ENCODE measurements at regions not wholly inside any gene's neighbourhood (a gene's known extent, or its start where the extent isn't known, plus 50 kb on each side); places are given as distances from the start of the nearest gene placed in this dataset.

- no peaks in the 10 kb centered on the region for H3K27me3 ChIP-seq (ENCODE audit: control insufficient read depth in 5 of 5, insufficient read depth in 4 of 5, low read length in 5 of 5)
- peaks cover 0 to 7% (median 2%) of the 10 kb centered on the region in 5 donors for H3K4me1 ChIP-seq (ENCODE audit: control insufficient read depth in 5 of 5, insufficient read depth in 5 of 5, low read length in 5 of 5)
- H3K9ac ChIP-seq (ENCODE audit: low read length in 5 of 5) = no peak overlapping the region
- no peaks in the 10 kb centered on the region for H3K9me3 ChIP-seq (ENCODE audit: control insufficient read depth in 5 of 5, low read length in 5 of 5)
- no peak overlapping the region for H3K4me3 ChIP-seq (ENCODE audit: low read depth in 1 of 5, low read length in 5 of 5)
- H3K27ac ChIP-seq (ENCODE audit: low read depth, low read length) = no peak overlapping the region
- H3K36me3 ChIP-seq (ENCODE audit: control insufficient read depth in 5 of 5, insufficient read depth in 5 of 5, low read length in 5 of 5) = no peaks in the 10 kb centered on the region
These were observed 481.3 kb downstream of the CCDC171 start for GRCh38 chr9:16033921-16034691.

DNA sequence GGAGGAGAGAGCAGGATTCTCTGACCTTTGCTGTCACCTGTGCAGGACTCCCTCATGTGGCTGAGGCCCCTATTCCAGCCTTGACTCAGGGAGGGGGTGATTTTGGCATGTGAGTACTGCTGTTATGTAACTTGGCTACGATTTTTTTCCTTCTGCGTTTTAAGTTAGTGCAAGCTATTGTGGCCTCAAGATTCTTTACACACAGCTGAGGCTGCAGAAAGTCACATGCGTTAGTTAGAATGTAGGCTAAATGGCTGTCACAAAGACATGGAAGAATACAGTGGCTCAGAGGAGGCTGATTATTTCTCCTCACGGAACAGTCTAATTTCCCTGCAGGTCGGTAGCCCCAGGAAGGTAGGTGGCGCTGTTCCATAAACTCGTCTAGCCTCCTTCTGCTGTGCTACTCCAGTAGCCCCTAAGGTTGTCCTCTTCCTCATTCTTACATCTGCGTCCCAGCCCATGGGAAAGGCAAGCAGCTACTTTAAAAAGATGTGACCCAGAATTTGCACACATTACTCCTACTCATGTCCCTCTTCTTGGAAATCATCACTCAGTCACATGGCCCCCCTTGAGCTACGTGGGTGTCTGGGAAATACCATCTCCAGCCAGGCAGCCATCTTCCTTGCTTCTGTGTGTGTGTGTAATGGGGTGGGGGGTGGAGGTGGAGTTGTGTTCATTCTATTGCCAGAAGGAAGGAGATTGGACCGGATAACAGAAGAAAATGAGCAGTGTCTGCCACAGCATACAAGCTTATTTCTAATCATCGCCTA is 486.6 kb downstream of the CCDC171 start:
- Histone ChIP-seq H3K27ac (ENCODE audit: low read depth, low read length) (no peak overlapping the region), H3K4me3 (ENCODE audit: low read depth in 1 of 5, low read length in 5 of 5) (peak overlapping the region in 1 of 5 donors; percentile 8), H3K9ac (ENCODE audit: low read length in 5 of 5) (no peak overlapping the region), H3K27me3 (ENCODE audit: control insufficient read depth in 5 of 5, insufficient read depth in 4 of 5, low read length in 5 of 5) (no peaks in the 10 kb centered on the region), H3K9me3 (ENCODE audit: control insufficient read depth in 5 of 5, low read length in 5 of 5) (no peaks in the 10 kb centered on the region), H3K4me1 (ENCODE audit: control insufficient read depth in 5 of 5, insufficient read depth in 5 of 5, low read length in 5 of 5) (peaks cover 4 to 45% (median 30%) of the 10 kb centered on the region in 5 donors), H3K36me3 (ENCODE audit: control insufficient read depth in 5 of 5, insufficient read depth in 5 of 5, low read length in 5 of 5) (no peaks in the 10 kb centered on the region)

DNA sequence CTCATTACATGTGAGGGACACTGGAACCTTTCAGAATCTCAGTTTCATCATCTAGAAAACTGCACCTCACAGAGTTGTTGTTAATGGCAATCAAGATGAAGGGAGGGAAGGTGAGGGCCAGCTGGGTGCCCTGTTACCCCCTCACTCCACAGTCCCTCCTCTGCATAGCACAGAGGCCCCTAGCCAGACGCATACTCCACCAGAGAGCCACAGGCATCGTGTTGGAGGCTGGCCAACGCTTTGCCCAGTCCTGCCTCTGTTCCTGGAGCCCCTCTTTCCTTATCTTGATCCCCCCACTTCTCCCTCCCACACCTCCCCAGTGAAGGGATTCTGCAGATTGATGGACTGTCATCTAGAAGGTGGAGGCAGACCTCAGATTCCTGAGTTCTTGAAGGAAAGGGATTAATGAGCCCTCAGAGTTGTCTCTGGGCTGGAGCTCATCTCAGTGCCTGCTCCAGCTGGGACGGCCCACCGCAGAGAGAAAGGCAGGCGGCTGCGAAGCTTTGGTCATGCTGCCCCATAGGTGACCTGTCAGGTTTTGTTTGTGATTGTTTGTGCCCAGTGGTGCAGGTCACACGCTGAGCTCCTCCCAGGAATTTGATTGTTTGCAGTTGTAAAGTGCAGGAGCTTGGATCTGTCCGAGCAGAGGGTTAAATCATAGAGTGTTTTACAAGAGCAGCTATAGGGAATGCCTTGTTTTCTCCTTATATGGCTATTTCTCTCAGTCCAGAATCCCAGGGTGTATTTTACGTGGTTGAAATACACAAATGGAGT is 487.3 kb downstream of the CCDC171 start:
- no peaks in the 10 kb centered on the region for H3K27me3 ChIP-seq (ENCODE audit: control insufficient read depth in 5 of 5, insufficient read depth in 4 of 5, low read length in 5 of 5)
- no peak overlapping the region for H3K4me3 ChIP-seq (ENCODE audit: low read depth in 1 of 5, low read length in 5 of 5)
- H3K9ac ChIP-seq (ENCODE audit: low read length in 5 of 5) = no peak overlapping the region
- no peaks in the 10 kb centered on the region for H3K9me3 ChIP-seq (ENCODE audit: control insufficient read depth in 5 of 5, low read length in 5 of 5)
- H3K4me1 ChIP-seq (ENCODE audit: control insufficient read depth in 5 of 5, insufficient read depth in 5 of 5, low read length in 5 of 5) = peaks cover 7 to 53% (median 38%) of the 10 kb centered on the region in 5 donors
- no peak overlapping the region for H3K27ac ChIP-seq (ENCODE audit: low read depth, low read length)
- no peaks in the 10 kb centered on the region for H3K36me3 ChIP-seq (ENCODE audit: control insufficient read depth in 5 of 5, insufficient read depth in 5 of 5, low read length in 5 of 5)

- Histone ChIP-seq H3K4me1 (ENCODE audit: control insufficient read depth in 5 of 5, insufficient read depth in 5 of 5, low read length in 5 of 5) (peaks cover 7 to 61% (median 41%) of the 10 kb centered on the region in 5 donors), H3K36me3 (ENCODE audit: control insufficient read depth in 5 of 5, insufficient read depth in 5 of 5, low read length in 5 of 5) (no peaks in the 10 kb centered on the region), H3K27me3 (ENCODE audit: control insufficient read depth in 5 of 5, insufficient read depth in 4 of 5, low read length in 5 of 5) (no peaks in the 10 kb centered on the region), H3K9ac (ENCODE audit: low read length in 5 of 5) (no peak overlapping the region), H3K27ac (ENCODE audit: low read depth, low read length) (peak overlapping the region; percentile 71), H3K9me3 (ENCODE audit: control insufficient read depth in 5 of 5, low read length in 5 of 5) (no peaks in the 10 kb centered on the region), H3K4me3 (ENCODE audit: low read depth in 1 of 5, low read length in 5 of 5) (no peak overlapping the region)
These were observed 491.1 kb downstream of the CCDC171 start for GRCh38 chr9:16043756-16044578.

DNA sequence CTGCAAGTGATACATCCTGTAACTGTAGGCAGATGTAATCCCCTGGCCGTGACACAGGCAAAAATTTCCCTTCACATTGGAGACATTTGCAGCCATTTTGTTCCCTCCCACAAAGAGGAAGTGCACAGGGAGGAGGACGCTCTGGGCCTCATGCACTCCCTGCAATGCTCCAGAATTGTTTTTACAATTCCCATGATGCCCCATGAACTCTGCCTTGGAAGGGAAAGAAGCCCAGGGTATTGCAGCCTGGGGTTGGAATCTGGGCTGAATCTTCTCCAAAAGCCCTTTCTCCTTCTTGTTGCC is 491.7 kb downstream of the CCDC171 start:
- Histone ChIP-seq H3K4me3 (ENCODE audit: low read depth in 1 of 5, low read length in 5 of 5) (no peak overlapping the region), H3K4me1 (ENCODE audit: control insufficient read depth in 5 of 5, insufficient read depth in 5 of 5, low read length in 5 of 5) (peaks cover 5 to 56% (median 36%) of the 10 kb centered on the region in 5 donors), H3K9me3 (ENCODE audit: control insufficient read depth in 5 of 5, low read length in 5 of 5) (no peaks in the 10 kb centered on the region), H3K27me3 (ENCODE audit: control insufficient read depth in 5 of 5, insufficient read depth in 4 of 5, low read length in 5 of 5) (no peaks in the 10 kb centered on the region), H3K36me3 (ENCODE audit: control insufficient read depth in 5 of 5, insufficient read depth in 5 of 5, low read length in 5 of 5) (no peaks in the 10 kb centered on the region), H3K27ac (ENCODE audit: low read depth, low read length) (no peak overlapping the region), H3K9ac (ENCODE audit: low read length in 5 of 5) (no peak overlapping the region)

DNA sequence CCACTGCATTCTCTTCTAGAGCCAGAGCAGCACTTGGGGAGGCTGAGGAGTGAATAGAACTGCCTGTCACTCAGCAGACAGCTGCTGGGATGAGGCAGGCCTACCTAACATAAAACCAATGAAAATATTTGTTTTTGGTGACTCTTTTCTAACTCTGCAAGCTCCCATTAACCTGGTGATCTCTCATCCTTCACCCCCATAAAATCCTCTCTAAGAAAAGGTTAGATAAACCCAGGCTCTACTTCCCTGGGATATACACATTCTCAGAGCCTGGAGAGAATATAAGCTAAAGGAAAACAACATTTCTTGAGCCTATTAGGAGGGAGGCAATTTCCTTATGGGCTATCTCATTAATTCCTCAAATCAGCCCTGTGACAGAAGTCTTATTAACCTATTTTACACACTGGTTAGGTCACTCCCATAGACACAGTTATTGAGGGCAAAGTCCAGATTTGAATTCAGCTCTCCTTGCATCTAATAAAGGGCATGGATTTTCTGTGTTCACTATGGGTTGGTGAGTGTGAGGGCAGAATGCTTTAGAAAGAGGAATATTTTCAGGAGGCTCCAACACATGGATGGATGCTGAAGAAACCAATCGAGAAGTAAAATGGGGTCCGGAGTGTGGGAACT is 492.9 kb downstream of the CCDC171 start:
- Histone ChIP-seq H3K27ac (ENCODE audit: low read depth, low read length) (no peak overlapping the region), H3K27me3 (ENCODE audit: control insufficient read depth in 5 of 5, insufficient read depth in 4 of 5, low read length in 5 of 5) (no peaks in the 10 kb centered on the region), H3K36me3 (ENCODE audit: control insufficient read depth in 5 of 5, insufficient read depth in 5 of 5, low read length in 5 of 5) (no peaks in the 10 kb centered on the region), H3K4me1 (ENCODE audit: control insufficient read depth in 5 of 5, insufficient read depth in 5 of 5, low read length in 5 of 5) (peaks cover 3 to 43% (median 25%) of the 10 kb centered on the region in 5 donors), H3K4me3 (ENCODE audit: low read depth in 1 of 5, low read length in 5 of 5) (peak overlapping the region in 1 of 5 donors; percentile 21), H3K9me3 (ENCODE audit: control insufficient read depth in 5 of 5, low read length in 5 of 5) (no peaks in the 10 kb centered on the region), H3K9ac (ENCODE audit: low read length in 5 of 5) (no peak overlapping the region)

GRCh38 chr9:16046713-16047112 is 493.9 kb downstream of the CCDC171 start:
- no peaks in the 10 kb centered on the region for H3K36me3 ChIP-seq (ENCODE audit: control insufficient read depth in 5 of 5, insufficient read depth in 5 of 5, low read length in 5 of 5)
- H3K9ac ChIP-seq (ENCODE audit: low read length in 5 of 5) = no peak overlapping the region
- peaks cover 3 to 37% (median 19%) of the 10 kb centered on the region in 5 donors for H3K4me1 ChIP-seq (ENCODE audit: control insufficient read depth in 5 of 5, insufficient read depth in 5 of 5, low read length in 5 of 5)
- no peak overlapping the region for H3K4me3 ChIP-seq (ENCODE audit: low read depth in 1 of 5, low read length in 5 of 5)
- H3K9me3 ChIP-seq (ENCODE audit: control insufficient read depth in 5 of 5, low read length in 5 of 5) = no peaks in the 10 kb centered on the region
- H3K27ac ChIP-seq (ENCODE audit: low read depth, low read length) = no peak overlapping the region
- H3K27me3 ChIP-seq (ENCODE audit: control insufficient read depth in 5 of 5, insufficient read depth in 4 of 5, low read length in 5 of 5) = no peaks in the 10 kb centered on the region

DNA sequence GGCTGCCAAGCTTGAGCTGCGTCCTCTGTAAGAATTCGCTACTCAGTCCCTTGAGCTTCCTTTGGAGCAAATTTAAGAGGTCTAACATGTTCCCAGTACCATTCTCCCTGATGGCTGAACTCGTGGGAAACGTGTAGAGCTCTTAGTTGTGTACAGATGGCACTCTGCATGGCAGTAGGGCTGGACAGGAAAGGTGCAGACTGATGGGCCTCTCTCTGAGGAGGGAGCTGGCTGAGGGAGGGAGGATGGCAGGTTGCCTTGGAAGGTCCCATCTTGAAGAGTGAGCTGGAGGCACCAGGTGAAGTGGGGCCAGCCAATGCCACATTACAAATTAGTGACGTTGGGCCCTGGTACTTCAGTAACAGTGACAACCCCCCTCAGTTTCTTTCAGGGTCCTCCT is 495.3 kb downstream of the CCDC171 start:
- no peaks in the 10 kb centered on the region for H3K9me3 ChIP-seq (ENCODE audit: control insufficient read depth in 5 of 5, low read length in 5 of 5)
- no peak overlapping the region for H3K27ac ChIP-seq (ENCODE audit: low read depth, low read length)
- H3K4me3 ChIP-seq (ENCODE audit: low read depth in 1 of 5, low read length in 5 of 5) = no peak overlapping the region

GRCh38 chr9:16052146-16052545 is 499.3 kb downstream of the CCDC171 start:
- Histone ChIP-seq H3K27ac (ENCODE audit: low read depth, low read length) (no peak overlapping the region), H3K9ac (ENCODE audit: low read length in 5 of 5) (no peak overlapping the region), H3K4me3 (ENCODE audit: low read depth in 1 of 5, low read length in 5 of 5) (no peak overlapping the region), H3K9me3 (ENCODE audit: control insufficient read depth in 5 of 5, low read length in 5 of 5) (no peaks in the 10 kb centered on the region), H3K36me3 (ENCODE audit: control insufficient read depth in 5 of 5, insufficient read depth in 5 of 5, low read length in 5 of 5) (no peaks in the 10 kb centered on the region), H3K27me3 (ENCODE audit: control insufficient read depth in 5 of 5, insufficient read depth in 4 of 5, low read length in 5 of 5) (no peaks in the 10 kb centered on the region), H3K4me1 (ENCODE audit: control insufficient read depth in 5 of 5, insufficient read depth in 5 of 5, low read length in 5 of 5) (peaks cover 0 to 1% (median 0%) of the 10 kb centered on the region in 5 donors)

More for the DNA sequence above, 495.3 kb downstream of the CCDC171 start:
- Histone ChIP-seq H3K4me1 (ENCODE audit: control insufficient read depth in 5 of 5, insufficient read depth in 5 of 5, low read length in 5 of 5) (peaks cover 3 to 35% (median 19%) of the 10 kb centered on the region in 5 donors), H3K27me3 (ENCODE audit: control insufficient read depth in 5 of 5, insufficient read depth in 4 of 5, low read length in 5 of 5) (no peaks in the 10 kb centered on the region), H3K9ac (ENCODE audit: low read length in 5 of 5) (no peak overlapping the region), H3K36me3 (ENCODE audit: control insufficient read depth in 5 of 5, insufficient read depth in 5 of 5, low read length in 5 of 5) (no peaks in the 10 kb centered on the region)
